OCI-LY1 (cell line): ENCODE measurements at regions not wholly inside any gene's neighbourhood (a gene's known extent, or its start where the extent isn't known, plus 50 kb on each side); places are given as distances from the start of the nearest gene placed in this dataset.

Experiments used
- EZH2 ChIP-seq: fragments of 200-600 bp; sonication (generic), shearing (Covaris generic); IDR thresholded peaks from 2 replicates; pipeline ENCODE4 v1.8.0; 2017; ENCODE audit warnings: borderline replicate concordance, mixed run types, mild to moderate bottlenecking, antibody characterized with exemption, low read length, moderate library complexity, mixed read lengths
- TF ChIP-seq, protein P1 (sequence below): fragments of 200-600 bp; sonication (generic), shearing (Covaris generic); IDR thresholded peaks from 2 replicates; pipeline ENCODE4 v1.5.1; 2017; ENCODE audit warnings: mild to moderate bottlenecking, antibody characterized with exemption, low read length, moderate library complexity, mixed read lengths

DNA sequence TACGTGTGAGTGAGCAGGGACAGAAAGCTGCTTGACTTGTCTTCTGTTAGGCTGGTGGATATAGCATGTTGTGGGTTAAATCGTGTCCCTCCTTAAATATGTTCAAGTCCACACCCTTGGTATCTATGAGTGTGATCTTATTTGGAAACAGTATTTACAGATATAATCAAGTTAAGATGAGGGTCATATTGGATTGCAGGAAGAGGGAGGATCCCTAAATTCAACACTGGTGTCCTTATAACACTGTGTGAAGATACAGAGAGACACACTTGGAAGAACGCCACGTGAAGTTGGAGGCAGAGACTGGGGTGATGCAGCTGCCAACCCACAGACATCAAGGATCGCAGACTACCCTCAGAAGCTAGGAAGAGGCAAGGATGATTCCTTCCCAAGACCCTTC, 275.2 kb upstream of the SSTR1 start:
- TF ChIP-seq, protein P1, sequence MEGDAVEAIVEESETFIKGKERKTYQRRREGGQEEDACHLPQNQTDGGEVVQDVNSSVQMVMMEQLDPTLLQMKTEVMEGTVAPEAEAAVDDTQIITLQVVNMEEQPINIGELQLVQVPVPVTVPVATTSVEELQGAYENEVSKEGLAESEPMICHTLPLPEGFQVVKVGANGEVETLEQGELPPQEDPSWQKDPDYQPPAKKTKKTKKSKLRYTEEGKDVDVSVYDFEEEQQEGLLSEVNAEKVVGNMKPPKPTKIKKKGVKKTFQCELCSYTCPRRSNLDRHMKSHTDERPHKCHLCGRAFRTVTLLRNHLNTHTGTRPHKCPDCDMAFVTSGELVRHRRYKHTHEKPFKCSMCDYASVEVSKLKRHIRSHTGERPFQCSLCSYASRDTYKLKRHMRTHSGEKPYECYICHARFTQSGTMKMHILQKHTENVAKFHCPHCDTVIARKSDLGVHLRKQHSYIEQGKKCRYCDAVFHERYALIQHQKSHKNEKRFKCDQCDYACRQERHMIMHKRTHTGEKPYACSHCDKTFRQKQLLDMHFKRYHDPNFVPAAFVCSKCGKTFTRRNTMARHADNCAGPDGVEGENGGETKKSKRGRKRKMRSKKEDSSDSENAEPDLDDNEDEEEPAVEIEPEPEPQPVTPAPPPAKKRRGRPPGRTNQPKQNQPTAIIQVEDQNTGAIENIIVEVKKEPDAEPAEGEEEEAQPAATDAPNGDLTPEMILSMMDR: no peak
- TF ChIP-seq EZH2: no peak
